Jurkat, Clone E6-1 (cell line): ENCODE measurements at regions not wholly inside any gene's neighbourhood (a gene's known extent, or its start where the extent isn't known, plus 50 kb on each side); places are given as distances from the start of the nearest gene placed in this dataset.
"Not testable (repeated sequence)": the region's sequence is repeated elsewhere in the genome, so short reads cannot be mapped to it uniquely, and the experiment has no call there.

Experiments used
- DNase-seq: peaks from one replicate; pipeline ENCODE4 v3.0.0-alpha.2; 2011; ENCODE audit warnings: low read depth, low spot score
- H3K4me3 ChIP-seq: 2 replicates; pipeline ENCODE4 v1.5.1; 2011; ENCODE audit warnings: mild to moderate bottlenecking, low read length, control low read depth, moderate library complexity

DNA sequence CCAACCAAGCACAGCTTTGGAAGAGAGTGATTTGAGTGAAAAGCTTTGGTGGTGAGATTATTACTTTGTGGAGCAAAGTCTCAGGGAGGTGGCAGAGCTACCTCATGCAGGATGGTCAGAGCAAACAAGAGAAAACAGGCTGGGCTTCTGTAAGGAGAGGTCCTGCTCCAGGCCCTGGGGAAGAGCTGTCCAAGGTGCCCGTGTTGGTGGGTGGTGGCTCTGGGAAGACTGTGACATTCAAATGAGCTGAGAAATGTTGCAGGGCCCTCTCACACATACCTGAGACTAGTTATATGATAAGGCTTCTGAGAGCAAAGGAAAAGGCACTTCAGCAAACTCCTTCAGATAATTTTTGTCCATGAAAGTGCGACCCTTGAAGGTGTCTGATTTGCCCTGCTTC lies 205.5 kb upstream of the SOX21 start:
- no peak overlapping the region for H3K4me3 ChIP-seq
- DNase-seq, result no peak

DNA sequence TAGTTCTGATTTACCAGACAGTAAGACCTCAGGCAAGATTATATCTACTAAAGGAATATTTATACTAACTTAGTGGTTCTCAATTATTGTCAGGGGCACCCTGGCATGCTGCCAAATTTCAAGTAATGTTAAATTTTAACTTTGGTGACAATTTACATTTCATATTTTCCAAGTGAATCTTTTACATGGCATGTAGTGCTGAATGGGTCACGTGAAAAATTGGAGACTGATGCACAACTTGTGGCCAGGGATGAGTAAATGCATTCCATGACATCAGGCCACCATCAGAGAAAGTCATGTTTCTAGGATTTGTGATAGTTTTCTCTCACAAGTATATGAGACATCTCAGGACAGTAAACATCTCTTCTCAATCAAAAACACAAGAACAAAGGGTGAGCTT lies 202.6 kb upstream of the SOX21 start:
- DNase-seq, result no peak
- no peak overlapping the region for H3K4me3 ChIP-seq

DNA sequence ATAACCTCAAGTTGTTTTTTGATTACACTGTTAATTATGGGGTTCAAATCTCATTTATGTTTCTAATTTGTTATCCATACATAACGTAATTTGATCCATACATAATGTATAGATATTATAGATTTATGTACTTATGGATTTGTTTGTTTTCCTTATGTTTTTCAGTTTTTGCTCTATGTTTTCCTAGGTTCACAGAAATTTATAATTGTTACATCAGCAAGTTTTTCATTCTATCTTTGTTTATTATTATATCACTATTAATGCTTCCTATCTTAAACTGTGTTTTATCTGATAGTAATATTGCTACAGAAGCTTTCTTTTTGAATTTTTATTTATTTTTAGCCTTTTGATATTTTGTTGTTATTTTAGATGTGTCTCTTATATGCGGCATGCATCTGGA lies 194.3 kb upstream of the SOX21 start:
- no peak for DNase-seq

DNA sequence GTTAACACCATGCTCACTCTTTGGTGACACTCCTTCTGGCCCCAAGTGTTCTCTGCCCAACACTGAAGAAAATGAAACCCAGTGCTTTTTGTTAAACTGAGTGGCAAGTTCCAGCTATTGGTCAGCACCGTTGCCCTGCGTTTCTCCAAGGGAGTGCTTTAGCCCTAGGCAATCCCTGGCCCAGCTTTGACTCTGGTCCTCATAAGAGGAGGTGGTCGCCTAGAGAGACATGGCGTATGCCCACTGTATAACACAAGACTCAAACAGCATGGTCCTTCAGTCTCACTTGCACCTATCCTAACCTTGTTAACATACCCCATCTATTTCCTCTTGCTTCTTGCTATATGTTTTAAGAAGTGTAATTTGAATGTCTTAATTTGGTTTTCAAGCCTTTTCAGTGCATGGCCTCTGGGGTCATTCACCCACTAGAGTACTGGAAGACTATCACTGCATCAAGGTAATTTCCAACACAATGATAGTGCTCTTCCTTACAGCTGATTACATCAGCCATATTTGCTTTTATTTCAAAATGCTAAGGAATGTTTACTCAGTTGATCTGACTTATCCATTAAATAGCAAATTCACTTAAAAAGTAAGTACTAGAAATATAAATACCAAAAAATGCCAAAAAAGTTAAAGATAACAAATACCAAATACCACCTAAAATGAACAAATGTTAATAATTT lies 190.5 kb upstream of the SOX21 start:
- H3K4me3 ChIP-seq, result no peak overlapping the region
- no peak for DNase-seq

More for the DNA sequence above, 194.3 kb upstream of the SOX21 start:
- no peak overlapping the region for H3K4me3 ChIP-seq

DNA sequence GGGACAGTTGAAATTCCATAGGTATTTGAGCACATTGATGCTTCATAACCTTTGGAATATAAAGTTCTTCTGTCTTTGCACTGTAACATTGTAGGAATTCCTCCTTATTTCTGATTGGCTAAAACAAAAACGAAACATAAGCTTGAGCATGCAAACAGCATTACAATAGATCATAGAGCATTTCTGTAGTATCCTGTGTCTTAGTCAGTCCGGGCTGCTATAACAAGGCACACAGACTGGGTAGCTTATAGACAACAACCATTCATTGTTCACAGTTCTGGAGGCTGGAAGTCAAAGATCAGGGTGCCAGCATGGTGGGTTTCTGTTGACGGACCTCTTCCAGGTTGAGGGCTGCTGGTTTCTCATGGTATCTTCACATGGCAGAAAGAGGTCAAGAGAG lies 188.7 kb upstream of the SOX21 start:
- no peak for DNase-seq
- H3K4me3 ChIP-seq, result no peak overlapping the region

DNA sequence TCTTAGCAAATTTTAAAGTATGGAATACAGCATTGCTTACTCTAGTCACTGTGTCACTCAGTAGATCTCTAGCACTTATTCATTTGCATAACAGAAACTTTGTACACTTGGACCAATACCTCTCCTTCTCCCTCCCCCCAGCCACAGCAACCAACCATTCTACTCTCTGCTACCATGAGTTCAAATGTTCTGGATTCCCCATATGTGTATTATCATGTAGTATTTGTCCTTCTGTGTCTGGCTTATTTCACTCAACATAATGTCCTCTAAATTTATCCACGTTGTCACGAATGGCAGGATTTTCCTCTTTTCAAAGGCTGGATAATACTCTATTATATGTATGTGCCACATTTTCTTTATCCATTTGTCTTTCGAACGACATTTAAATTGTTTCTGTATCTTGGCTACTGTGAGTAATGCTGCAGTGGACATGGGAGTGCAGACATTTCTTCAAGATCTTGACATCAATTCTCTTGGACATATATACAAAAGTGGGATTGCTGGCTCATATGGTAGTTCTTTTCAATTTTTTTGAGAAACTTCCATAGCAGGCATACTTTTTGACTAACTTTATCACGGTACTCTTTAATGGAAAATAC lies 184.5 kb upstream of the SOX21 start:
- no peak overlapping the region for H3K4me3 ChIP-seq
- no peak for DNase-seq

DNA sequence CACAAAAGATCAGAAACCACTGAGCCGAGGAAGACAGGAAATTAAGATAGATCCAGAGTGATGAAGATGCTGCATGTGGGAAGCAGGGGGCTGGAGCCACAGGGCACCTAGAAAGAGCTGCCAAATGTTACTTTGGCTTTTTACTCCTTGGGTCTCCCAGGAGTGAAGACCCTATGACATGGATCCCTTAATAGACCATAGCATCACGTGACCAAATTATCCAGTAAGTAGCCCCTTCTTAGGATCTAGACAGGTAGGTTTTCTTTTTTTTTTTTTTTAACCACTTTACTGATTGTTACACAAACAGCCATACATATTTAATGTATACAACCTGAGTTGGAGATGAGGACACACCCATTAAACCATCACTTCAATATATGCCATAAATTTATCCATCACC lies 183.9 kb upstream of the SOX21 start:
- H3K4me3 ChIP-seq, result no peak overlapping the region
- no peak for DNase-seq

DNA sequence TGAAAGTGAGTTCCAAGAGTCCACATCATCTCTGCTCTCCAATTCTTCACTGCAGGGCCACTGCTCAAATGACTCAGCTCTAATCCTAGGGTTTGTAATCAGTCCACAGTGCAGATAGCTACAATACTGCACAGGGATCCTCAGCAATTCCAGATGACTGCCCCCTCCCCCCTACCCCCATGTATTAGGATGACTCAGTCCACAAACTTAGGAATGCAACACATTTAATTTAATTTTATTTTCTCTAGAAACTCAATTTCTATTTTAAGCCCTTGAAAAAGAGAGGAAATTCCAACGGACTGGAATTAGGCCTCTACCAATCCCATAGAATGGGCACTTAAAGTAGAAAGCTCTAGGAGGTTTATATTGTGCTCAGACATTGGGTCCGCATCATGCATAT lies 173.8 kb upstream of the SOX21 start:
- DNase-seq, result no peak
- H3K4me3 ChIP-seq, result no peak overlapping the region

DNA sequence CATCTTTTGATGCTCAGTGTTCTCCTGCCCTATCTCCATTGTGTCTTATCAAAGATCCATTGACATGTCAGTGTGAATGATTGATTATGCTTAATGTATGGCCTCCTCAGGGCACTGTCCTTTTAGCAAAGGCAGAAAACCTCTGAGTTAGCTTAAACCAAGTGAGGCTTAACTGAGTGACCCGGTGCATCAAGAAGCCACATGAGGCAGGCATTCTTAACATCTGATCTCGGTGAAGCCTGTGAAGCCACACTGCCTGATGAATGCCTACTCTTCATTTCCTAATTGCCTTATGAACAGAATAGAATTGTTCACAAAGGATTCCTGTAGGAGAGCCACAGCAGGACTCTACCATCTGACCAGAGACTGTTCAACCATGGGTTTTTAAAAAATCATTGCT lies 168.1 kb upstream of the SOX21 start:
- no peak overlapping the region for H3K4me3 ChIP-seq
- no peak for DNase-seq

DNA sequence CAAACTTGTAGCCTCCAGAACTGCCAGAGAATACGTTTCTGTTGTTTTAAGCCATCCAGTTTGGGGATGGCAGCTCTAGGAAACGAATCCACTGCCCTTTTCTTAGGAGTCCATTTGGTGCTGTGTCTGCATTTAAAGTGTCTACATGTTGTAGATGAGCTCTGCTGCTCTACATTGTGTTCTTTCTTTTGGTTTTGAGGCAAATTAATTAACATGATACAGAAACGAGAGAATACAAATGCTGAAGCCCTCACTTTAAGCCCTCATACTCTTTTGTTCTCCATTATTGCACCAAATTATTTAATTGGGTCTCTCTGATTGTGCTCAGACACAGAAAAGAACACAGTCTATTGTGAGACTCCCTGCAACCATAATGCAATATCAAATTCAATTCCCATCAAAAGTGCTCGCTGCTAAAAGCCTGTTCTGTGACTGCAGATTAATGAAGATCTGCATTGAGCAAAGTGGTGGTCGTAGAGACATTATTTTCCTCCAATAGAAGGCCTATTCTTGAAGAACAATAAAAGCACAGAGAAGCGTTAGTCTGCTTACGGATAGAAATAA lies 166.3 kb upstream of the SOX21 start:
- no peak for DNase-seq
- no peak overlapping the region for H3K4me3 ChIP-seq

DNA sequence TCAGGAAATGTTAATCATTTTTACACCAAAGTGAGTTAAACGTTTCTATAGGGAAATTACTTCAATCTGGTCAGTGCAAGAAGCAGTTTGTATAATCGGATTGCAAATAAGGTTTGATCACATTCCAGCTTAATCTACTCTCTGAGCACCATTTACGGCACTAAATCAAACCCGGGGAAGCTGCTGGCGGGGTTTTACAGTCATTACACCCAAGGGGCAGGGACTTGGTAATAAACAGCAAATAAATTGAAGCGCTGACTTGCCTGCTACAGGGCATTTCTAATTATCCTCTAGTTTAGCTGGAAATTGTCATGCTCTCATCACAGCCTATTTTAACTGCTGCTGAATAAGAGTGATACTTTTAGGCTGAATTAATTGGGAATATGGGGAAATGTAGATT lies 152.1 kb upstream of the SOX21 start:
- no peak overlapping the region for H3K4me3 ChIP-seq
- no peak for DNase-seq

DNA sequence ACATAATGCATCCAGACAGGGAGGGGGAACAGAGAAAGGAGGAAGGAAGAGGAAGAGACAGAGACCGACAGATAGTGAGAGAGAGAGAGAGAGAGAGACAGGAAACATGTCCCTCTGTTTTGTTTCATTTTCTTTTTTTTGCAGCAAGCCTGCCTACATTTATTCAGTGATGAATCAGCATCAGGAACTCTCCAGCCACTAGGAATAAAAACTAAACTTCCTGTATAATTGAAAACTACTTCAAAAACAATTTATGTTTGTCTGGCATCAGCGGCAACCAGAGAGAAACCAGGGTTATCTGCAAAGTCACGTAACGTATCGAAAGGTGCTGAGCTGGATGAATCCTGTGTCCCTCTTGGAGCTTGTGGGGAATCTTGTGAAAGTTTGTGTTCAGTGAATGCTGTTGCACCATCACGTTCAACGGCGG lies 148.6 kb upstream of the SOX21 start:
- DNase-seq, result peak; percentile 4
- H3K4me3 ChIP-seq, result no peak overlapping the region

DNA sequence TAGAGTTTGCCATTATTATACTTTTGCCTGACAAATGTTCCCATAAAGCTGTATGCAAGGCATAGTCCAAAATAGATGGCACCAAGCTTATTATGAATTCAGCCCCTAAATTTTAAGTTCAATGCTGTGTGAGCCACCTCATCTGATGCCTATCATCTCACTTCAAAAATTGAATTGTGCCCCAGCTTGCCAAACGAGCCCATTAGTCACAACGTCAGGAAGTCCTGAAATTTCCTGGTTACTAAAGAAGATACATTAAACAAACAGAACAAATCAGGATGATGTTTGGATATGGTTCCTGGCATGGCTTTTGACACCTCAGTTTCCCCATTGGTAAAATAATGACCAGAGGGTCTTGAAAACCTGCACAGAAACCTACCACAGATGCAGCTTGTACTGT lies 147.5 kb upstream of the SOX21 start:
- no peak for DNase-seq
- H3K4me3 ChIP-seq, result no peak overlapping the region

DNA sequence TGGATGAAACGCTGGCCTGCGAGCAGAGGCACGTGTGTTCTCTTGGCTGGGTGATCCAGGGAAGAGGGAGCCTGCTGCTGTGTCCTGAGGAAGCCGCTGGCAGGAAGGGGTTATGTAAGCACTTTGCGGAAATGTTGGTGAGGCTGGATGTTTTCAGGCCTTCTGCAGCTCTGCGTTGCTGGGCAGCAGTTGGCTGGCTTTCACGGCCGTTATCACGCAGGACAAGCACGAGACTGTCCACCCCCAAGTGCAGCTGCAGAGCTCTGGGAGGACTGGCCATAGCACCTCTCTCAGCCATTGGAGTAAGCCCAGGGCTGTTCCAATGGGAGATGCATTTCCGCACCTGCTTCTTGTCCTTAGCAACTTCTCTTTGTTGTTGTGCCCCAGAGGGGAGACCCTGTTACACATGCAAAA lies 146.9 kb upstream of the SOX21 start:
- no peak for DNase-seq

DNA sequence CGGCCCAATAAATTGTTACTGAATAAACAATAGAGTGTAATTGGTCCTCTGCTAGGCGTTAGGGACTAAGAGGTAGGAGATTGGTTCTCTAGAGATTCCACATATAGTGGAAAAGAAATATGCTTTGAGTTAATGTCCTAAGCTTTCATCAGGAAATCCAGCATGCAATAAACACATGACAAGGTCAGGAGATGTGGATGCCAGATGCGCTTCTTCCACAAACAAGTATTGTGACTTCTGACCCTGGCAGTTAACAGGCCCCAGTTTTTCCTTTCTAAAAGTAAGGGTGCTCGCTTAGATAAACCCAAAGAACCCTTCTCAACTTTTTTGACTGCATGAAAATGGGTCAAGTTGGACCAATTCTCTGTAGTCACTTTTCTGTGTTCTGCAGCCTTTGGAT lies 146.5 kb upstream of the SOX21 start:
- H3K4me3 ChIP-seq, result no peak overlapping the region
- no peak for DNase-seq

More for the DNA sequence above, 146.9 kb upstream of the SOX21 start:
- H3K4me3 ChIP-seq, result no peak overlapping the region

DNA sequence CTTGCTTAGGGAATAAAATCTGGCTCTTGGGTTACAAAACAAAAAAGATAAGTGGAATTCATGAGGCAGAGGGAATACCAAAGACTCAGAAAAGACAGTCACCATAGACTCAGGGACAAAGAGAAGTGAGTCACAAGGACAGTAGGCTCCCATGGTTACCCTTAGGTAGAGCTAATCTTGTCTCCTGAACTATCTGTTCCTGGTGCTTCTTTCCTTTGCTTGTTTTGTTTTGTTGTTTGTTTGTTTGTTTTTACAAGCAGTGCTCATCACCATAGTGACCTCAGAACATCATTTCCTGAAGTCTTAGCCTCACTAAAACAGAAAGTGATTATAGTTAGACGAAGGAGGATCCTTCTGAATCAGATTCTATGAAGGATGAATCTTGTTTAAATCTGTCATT lies 142.3 kb upstream of the SOX21 start:
- H3K4me3 ChIP-seq, result no peak overlapping the region
- DNase-seq, result no peak

DNA sequence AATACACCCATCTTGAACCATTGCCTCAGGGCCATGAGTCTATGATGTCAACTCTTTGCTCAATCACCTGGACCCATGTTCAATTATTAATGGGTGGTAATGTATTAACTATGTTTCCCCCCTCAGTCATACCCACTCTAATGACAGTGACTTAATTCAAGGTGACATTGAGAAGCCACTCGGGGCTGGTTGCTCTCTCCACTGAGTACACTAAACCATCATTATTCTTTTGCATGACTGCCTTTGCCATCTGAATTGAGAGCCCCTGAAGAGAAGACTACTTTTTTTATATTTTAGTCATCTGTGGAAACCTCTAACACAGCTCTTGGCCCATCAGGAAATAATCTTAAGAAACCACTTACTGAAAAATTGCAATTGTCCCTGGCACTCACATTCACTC lies 139.2 kb upstream of the SOX21 start:
- no peak for DNase-seq
- H3K4me3 ChIP-seq, result no peak overlapping the region

DNA sequence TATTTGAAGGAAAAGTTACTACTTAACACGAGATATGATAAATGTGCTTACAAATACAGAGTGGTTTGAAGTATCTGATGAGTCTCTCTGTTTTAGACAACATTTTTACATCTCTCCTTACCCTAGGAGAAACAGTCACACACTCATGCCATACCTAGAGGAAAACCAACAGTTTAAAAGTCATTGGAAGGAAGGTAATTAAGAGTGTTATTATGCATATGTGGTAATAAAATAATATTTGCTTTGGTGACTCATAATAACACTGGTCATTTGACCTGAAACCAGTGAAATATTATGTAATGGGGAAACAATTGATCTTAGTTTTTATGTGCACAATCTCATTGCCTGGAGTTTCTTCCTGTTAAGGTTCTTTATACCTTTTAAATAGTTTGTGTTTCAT lies 136.9 kb upstream of the SOX21 start:
- DNase-seq, result no peak
- H3K4me3 ChIP-seq, result no peak overlapping the region

DNA sequence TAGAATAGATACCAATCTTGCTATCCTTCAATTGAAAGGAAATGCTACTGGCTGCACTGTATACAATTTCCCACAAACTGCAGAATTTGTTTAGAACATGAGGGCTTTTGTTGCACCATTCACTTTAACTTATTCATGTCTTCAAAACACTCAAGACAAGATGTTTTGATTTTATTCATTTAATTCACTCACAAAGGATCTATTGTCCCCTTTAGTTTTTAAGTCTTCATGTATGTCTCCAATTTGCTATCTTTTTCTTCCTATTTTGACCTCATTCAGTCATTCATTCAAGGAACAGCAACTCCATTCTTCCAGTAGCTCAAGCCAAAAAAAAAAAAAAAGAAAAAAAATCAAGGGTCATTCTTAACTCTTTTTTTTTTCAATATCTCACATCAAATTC lies 130.6 kb upstream of the SOX21 start:
- DNase-seq, result no peak

DNA sequence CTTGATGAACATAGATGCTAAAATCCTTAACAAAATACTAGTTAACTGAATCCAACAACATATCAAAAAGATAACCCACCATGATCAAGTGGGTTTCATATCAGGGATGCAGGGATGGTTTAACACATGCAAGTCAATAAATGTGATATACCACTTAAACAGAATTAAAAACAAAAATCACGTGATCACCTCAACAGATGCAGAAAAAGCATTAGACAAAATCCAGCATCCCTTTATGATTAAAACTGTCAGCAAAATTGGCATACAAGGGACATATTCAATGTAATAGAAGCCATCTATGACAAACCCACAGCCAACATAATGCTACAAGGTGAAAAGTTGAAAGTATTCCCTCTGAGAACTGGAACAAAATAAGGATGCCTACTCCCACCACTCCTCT lies 124.7 kb upstream of the SOX21 start:
- H3K4me3 ChIP-seq, DNase-seq: not testable (repeated sequence)

More for the DNA sequence above, 130.6 kb upstream of the SOX21 start:
- H3K4me3 ChIP-seq, result no peak overlapping the region

DNA sequence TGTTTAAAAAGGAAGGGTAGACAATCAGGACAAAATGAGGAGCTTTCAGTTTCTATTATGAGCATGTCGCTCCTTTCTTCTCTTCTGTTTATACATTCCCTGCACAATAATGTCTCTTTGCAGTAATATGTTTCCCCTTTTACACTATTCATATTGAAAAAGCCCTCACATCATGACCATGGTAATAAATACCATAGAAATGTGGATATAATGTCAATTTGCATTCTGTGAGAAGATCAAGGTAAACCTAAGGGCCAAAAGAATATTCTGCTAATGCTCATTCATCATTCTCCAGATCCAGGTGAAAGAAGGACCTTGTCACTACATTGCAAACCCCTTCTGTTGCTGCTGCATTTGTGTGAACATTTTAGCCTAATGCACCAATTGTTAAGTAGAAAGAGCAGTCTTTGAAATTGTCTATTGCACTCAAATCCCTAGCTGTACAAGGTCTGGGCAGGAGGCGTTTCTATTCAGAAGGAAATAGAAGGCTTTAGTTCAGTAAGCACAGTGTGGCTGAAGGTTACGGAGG lies 117.6 kb upstream of the SOX21 start:
- H3K4me3 ChIP-seq, result no peak overlapping the region

More for the DNA sequence above, 117.6 kb upstream of the SOX21 start:
- DNase-seq, result no peak
